DND-41 (cell line): ENCODE measurements at regions not wholly inside any gene's neighbourhood (a gene's known extent, or its start where the extent isn't known, plus 50 kb on each side); places are given as distances from the start of the nearest gene placed in this dataset.

Experiments
- ATAC-seq: fragments of 200-7000 bp; cut with Tn5 transposase; 3 replicates; pipeline ENCODE4 v1.9.1; 2021; ENCODE audit warnings: low read depth; ENCODE audit not compliant: insufficient read depth
- DNase-seq: peaks from one replicate; pipeline ENCODE4 v3.0.0-alpha.2; 2020
- H2AFZ ChIP-seq: 2 replicates; pipeline ENCODE4 v1.6.0; 2012; ENCODE audit warnings: low read depth, low read length
- H3K27ac ChIP-seq: 2 replicates; pipeline ENCODE4 v1.5.1; 2012; ENCODE audit warnings: low read length, inconsistent platforms
- H3K27me3 ChIP-seq: fragments of 200-600 bp; sonication (generic); 2 replicates; pipeline ENCODE4 v1.6.0; 2012; ENCODE audit warnings: low read length, mild to moderate bottlenecking, inconsistent platforms; ENCODE audit not compliant: insufficient read depth, poor library complexity
- H3K36me3 ChIP-seq: 2 replicates; pipeline ENCODE4 v1.5.1; 2012; ENCODE audit warnings: low read length, inconsistent platforms; ENCODE audit not compliant: insufficient read depth
- H3K4me1 ChIP-seq: 2 replicates; pipeline ENCODE4 v1.5.1; 2012; ENCODE audit warnings: mild to moderate bottlenecking, low read length; ENCODE audit not compliant: insufficient read depth
- H3K4me2 ChIP-seq: 2 replicates; pipeline ENCODE4 v1.6.0; 2012; ENCODE audit warnings: mild to moderate bottlenecking, moderate library complexity, low read length, inconsistent platforms; ENCODE audit not compliant: insufficient read depth
- H3K4me3 ChIP-seq, 2 experiments: fragments of 200-600 bp in 1 of 2; shearing (Covaris generic) in 1 of 2; 2 replicates each; pipeline ENCODE4 v1.5.1; 2012 to 2016; ENCODE audit warnings: inconsistent platforms in 2 of 2, low read length in 2 of 2, mild to moderate bottlenecking in 2 of 2, low read depth in 1 of 2, moderate library complexity in 1 of 2
- H3K79me2 ChIP-seq: 2 replicates; pipeline ENCODE4 v1.6.0; 2012; ENCODE audit warnings: low read length, inconsistent platforms; ENCODE audit not compliant: insufficient read depth
- H3K9ac ChIP-seq: 2 replicates; pipeline ENCODE4 v1.6.0; 2012; ENCODE audit warnings: low read depth, mild to moderate bottlenecking, inconsistent platforms, low read length, moderate library complexity
- H3K9me3 ChIP-seq: 2 replicates; pipeline ENCODE4 v1.5.1; 2012; ENCODE audit warnings: low read length, moderate library complexity, mild to moderate bottlenecking, inconsistent platforms; ENCODE audit not compliant: insufficient read depth, severe bottlenecking
- H4K20me1 ChIP-seq: 2 replicates; pipeline ENCODE4 v1.6.0; 2012; ENCODE audit warnings: low read length; ENCODE audit not compliant: insufficient read depth
- EZH2 ChIP-seq: IDR thresholded peaks from 3 replicates; pipeline ENCODE4 v1.6.1; 2012; ENCODE audit warnings: borderline replicate concordance, low read depth, mild to moderate bottlenecking, moderate library complexity, low read length, inconsistent platforms; ENCODE audit not compliant: severe bottlenecking
- TF ChIP-seq, protein P1 (sequence below): IDR thresholded peaks from 2 replicates; pipeline ENCODE4 v1.5.1; 2012; ENCODE audit warnings: borderline replicate concordance, low read length, moderate library complexity, mild to moderate bottlenecking; ENCODE audit not compliant: poor library complexity, severe bottlenecking; ENCODE audit errors: extremely low read depth

DNA sequence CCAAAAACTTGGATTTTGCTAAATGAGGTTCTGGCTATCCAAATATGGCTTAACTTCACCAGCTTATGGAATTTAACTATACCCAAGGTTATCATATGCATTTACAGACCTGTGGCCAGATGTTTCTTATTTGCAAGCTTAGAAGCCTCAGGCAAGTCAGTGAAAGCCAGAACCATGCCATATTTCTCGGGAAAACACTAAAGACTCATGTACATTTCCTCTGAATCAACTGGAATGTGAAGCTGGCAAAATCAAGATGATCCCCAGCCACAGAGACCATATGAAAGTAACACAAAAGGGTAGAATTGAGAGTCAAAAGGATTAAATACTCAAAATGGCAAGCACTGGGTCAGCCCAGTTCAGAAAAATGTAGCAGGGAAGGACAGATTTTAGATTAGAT, 76.4 kb upstream of the SLC1A1 start:
- Histone ChIP-seq H4K20me1 (no peaks in the 10 kb centered on the region), H3K4me3 (no peak overlapping the region), H3K9me3 (no peaks in the 10 kb centered on the region), H3K9ac (no peak overlapping the region), H3K4me1 (no peaks in the 10 kb centered on the region), H3K4me2 (no peak overlapping the region), H2AFZ (no peak overlapping the region), H3K36me3 (no peaks in the 10 kb centered on the region), H3K79me2 (no peaks in the 10 kb centered on the region), H3K27me3 (no peaks in the 10 kb centered on the region), H3K27ac (no peak overlapping the region)
- no peak for TF ChIP-seq EZH2
- TF ChIP-seq, protein P1, sequence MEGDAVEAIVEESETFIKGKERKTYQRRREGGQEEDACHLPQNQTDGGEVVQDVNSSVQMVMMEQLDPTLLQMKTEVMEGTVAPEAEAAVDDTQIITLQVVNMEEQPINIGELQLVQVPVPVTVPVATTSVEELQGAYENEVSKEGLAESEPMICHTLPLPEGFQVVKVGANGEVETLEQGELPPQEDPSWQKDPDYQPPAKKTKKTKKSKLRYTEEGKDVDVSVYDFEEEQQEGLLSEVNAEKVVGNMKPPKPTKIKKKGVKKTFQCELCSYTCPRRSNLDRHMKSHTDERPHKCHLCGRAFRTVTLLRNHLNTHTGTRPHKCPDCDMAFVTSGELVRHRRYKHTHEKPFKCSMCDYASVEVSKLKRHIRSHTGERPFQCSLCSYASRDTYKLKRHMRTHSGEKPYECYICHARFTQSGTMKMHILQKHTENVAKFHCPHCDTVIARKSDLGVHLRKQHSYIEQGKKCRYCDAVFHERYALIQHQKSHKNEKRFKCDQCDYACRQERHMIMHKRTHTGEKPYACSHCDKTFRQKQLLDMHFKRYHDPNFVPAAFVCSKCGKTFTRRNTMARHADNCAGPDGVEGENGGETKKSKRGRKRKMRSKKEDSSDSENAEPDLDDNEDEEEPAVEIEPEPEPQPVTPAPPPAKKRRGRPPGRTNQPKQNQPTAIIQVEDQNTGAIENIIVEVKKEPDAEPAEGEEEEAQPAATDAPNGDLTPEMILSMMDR = no peak
- DNase-seq = no peak
- ATAC-seq = no peak

DNA sequence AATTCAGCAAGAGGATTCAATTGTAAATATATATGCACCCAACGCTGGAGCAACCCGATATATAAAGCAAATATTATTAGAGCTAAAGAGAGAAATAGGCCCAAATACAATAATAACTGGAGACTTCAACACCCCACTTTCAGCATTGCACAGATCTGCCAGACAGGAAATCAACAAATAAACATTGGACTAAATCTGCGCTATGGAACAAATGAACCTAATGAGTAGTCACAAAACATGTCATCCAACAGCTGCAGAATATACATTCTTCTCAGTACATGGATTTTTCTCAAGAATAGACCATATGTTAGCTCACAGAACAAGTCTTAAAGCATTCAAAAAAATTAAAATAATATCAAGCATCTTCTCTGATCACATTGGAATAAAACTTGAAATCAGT, 86.1 kb upstream of the SLC1A1 start:
- no peak overlapping the region for H3K27ac ChIP-seq
- no peak overlapping the region for H3K4me3 ChIP-seq
- H3K9me3 ChIP-seq = no peaks in the 10 kb centered on the region
- ATAC-seq (no peak), DNase-seq (no peak)
- H2AFZ ChIP-seq = no peak overlapping the region
- H3K9ac ChIP-seq = no peak overlapping the region
- no peaks in the 10 kb centered on the region for H3K79me2 ChIP-seq
- H3K4me2 ChIP-seq = no peak overlapping the region
- TF ChIP-seq, protein P1 = no peak
- no peak for TF ChIP-seq EZH2
- H4K20me1 ChIP-seq = no peaks in the 10 kb centered on the region
- no peaks in the 10 kb centered on the region for H3K36me3 ChIP-seq
- no peaks in the 10 kb centered on the region for H3K4me1 ChIP-seq
- H3K27me3 ChIP-seq = no peaks in the 10 kb centered on the region

DNA sequence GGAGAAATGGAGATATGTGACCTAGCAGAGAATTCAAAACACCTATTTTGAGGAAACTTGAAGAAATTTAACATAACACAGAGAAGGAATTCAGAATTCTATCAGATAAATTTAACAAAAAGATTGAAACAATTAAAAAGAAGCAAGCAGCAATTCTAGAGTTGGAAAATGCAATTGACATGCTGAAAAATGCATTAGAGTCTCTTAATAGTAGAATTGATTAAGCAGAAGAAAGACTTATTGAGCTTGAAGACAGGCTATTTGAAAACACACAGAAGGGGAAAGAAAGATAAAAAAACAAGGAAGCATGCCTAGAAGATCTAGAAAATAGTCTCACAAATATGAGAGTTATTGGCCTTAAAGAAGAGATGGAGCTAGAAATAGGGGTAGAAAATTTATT, 87.8 kb upstream of the SLC1A1 start:
- Histone ChIP-seq H3K4me3 (no peak overlapping the region), H3K4me2 (no peak overlapping the region), H4K20me1 (no peaks in the 10 kb centered on the region), H3K9ac (no peak overlapping the region), H3K27ac (no peak overlapping the region), H3K9me3 (no peaks in the 10 kb centered on the region), H3K36me3 (no peaks in the 10 kb centered on the region), H3K27me3 (no peaks in the 10 kb centered on the region), H3K4me1 (no peaks in the 10 kb centered on the region), H2AFZ (no peak overlapping the region), H3K79me2 (no peaks in the 10 kb centered on the region)
- TF ChIP-seq, protein P1 = no peak
- TF ChIP-seq EZH2 = no peak
- DNase-seq (no peak), ATAC-seq (no peak)

DNA sequence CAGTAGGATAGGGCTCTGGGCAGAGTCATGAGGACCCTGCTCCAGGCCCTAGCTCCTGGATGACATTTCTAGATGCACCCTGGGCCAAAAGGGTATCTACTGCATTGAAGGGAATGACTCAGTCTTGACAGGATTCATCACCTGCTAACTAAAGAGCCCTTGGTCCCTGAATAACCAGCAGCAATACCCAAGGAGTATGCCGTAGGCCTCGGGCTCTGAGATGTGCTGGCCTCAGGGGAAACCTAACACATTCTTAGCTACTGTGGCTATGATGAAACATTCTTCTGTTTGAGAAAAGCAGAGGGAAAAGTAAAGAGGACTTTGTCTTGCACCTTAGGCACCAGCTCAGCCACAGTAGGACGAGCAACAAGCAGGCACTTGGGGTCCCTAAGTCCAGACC, 89.5 kb upstream of the SLC1A1 start:
- no peak for DNase-seq
- no peak overlapping the region for H3K27ac ChIP-seq
- no peak overlapping the region for H3K4me3 ChIP-seq
- H3K79me2 ChIP-seq = no peaks in the 10 kb centered on the region
- H2AFZ ChIP-seq = no peak overlapping the region
- no peak overlapping the region for H3K4me2 ChIP-seq
- no peak for TF ChIP-seq EZH2
- TF ChIP-seq, protein P1 = no peak
- no peak overlapping the region for H3K9ac ChIP-seq
- H4K20me1 ChIP-seq = no peaks in the 10 kb centered on the region
- H3K4me1 ChIP-seq = no peaks in the 10 kb centered on the region
- ATAC-seq = no peak
- H3K36me3 ChIP-seq = no peaks in the 10 kb centered on the region
- no peaks in the 10 kb centered on the region for H3K9me3 ChIP-seq
- no peaks in the 10 kb centered on the region for H3K27me3 ChIP-seq
